GM23338 (cell line): ENCODE measurements at regions not wholly inside any gene's neighbourhood (a gene's known extent, or its start where the extent isn't known, plus 50 kb on each side); places are given as distances from the start of the nearest gene placed in this dataset.

Experiments
- ATAC-seq: fragments of 200-7000 bp; cut with Tn5 transposase; 3 replicates; pipeline ENCODE4 v1.9.1; 2020
- DNase-seq: peaks from one replicate; pipeline ENCODE4 v3.0.0-alpha.2; 2015; ENCODE audit warnings: low spot score
- H2AFZ ChIP-seq: fragments of 200-600 bp; sonication (generic); 2 replicates; pipeline ENCODE4 v1.8.0; 2016; ENCODE audit warnings: antibody characterized with exemption, mild to moderate bottlenecking, moderate library complexity
- H3F3A ChIP-seq: fragments of 200-600 bp; sonication (generic); replicated peaks from 2 replicates; pipeline ENCODE4 v1.8.0; 2017; ENCODE audit warnings: antibody characterized with exemption, mixed run types, low read depth
- H3K27ac ChIP-seq: fragments of 200-600 bp; sonication (generic); 2 replicates; pipeline ENCODE4 v1.6.1; 2016; ENCODE audit warnings: low read depth
- H3K27me3 ChIP-seq: fragments of 200-600 bp; sonication (generic); 2 replicates; pipeline ENCODE4 v1.8.0; 2016; ENCODE audit warnings: mild to moderate bottlenecking, mixed run types, moderate library complexity; ENCODE audit not compliant: insufficient read depth
- H3K36me3 ChIP-seq: fragments of 200-600 bp; sonication (generic); 2 replicates; pipeline ENCODE4 v1.8.0; 2016; ENCODE audit warnings: mild to moderate bottlenecking; ENCODE audit not compliant: insufficient read depth
- H3K4me1 ChIP-seq: fragments of 200-600 bp; sonication (generic); 2 replicates; pipeline ENCODE4 v1.8.0; 2016; ENCODE audit warnings: mild to moderate bottlenecking, moderate library complexity; ENCODE audit not compliant: insufficient read depth
- H3K4me2 ChIP-seq: fragments of 200-600 bp; sonication (generic); 2 replicates; pipeline ENCODE4 v1.7.1; 2017; ENCODE audit warnings: mixed run types
- H3K4me3 ChIP-seq: fragments of 200-600 bp; sonication (generic); 2 replicates; pipeline ENCODE4 v1.6.1; 2016; ENCODE audit warnings: mixed run types
- H3K79me2 ChIP-seq: fragments of 200-600 bp; sonication (generic); replicated peaks from 2 replicates; pipeline ENCODE4 v1.8.0; 2017; ENCODE audit warnings: mild to moderate bottlenecking; ENCODE audit not compliant: insufficient read depth
- H3K9me2 ChIP-seq: fragments of 200-600 bp; sonication (generic); 2 replicates; pipeline ENCODE4 v1.8.0; 2017; ENCODE audit not compliant: insufficient read depth
- H4K20me1 ChIP-seq: fragments of 200-600 bp; sonication (generic); replicated peaks from 2 replicates; pipeline ENCODE4 v1.8.0; 2017; ENCODE audit warnings: mild to moderate bottlenecking; ENCODE audit not compliant: insufficient read depth
- H3K27ac Mint-ChIP-seq: 2 replicates; pipeline ENCODE4 v1.8.0; 2020; ENCODE audit warnings: inconsistent platforms, mild to moderate bottlenecking, moderate library complexity, mixed read lengths
- H3K27me3 Mint-ChIP-seq: 3 replicates; pipeline ENCODE4 v1.8.0; 2022; ENCODE audit warnings: low read depth, mild to moderate bottlenecking, moderate library complexity, mixed read lengths, inconsistent platforms; ENCODE audit not compliant: insufficient read depth, poor library complexity
- H3K36me3 Mint-ChIP-seq: 3 replicates; pipeline ENCODE4 v1.8.0; 2021; ENCODE audit warnings: low read depth, mild to moderate bottlenecking, inconsistent platforms, moderate library complexity, mixed read lengths
- H3K4me1 Mint-ChIP-seq: 3 replicates; pipeline ENCODE4 v1.8.0; 2020; ENCODE audit warnings: mild to moderate bottlenecking, inconsistent platforms, mixed read lengths
- H3K4me3 Mint-ChIP-seq: 3 replicates; pipeline ENCODE4 v1.8.0; 2021; ENCODE audit warnings: moderate library complexity, mild to moderate bottlenecking, inconsistent platforms, mixed read lengths
- H3K9me3 Mint-ChIP-seq: 3 replicates; pipeline ENCODE4 v1.8.0; 2020; ENCODE audit warnings: moderate library complexity, mild to moderate bottlenecking, inconsistent platforms, mixed read lengths
- CREB1 ChIP-seq: fragments of 250-450 bp; sonication (Bioruptor Pico); IDR thresholded peaks from 2 replicates; pipeline ENCODE4 v1.5.0; 2020; ENCODE audit warnings: low read depth, mild to moderate bottlenecking, moderate library complexity
- CTCF ChIP-seq, 2 experiments: fragments of 200-600 bp in 1 of 2; sonication (generic) in 1 of 2; conservative IDR thresholded peaks; 2 replicates each; pipeline versions ENCODE4 v1.5.1 to v1.6.1; 2016 to 2017; ENCODE audit warnings: antibody characterized with exemption in 2 of 2, low read depth in 2 of 2, mild to moderate bottlenecking in 2 of 2, moderate library complexity in 1 of 2
- ETS1 ChIP-seq: IDR thresholded peaks from 2 replicates; pipeline ENCODE4 v1.6.1; 2016; ENCODE audit warnings: antibody characterized with exemption
- EZH2phosphoT487 ChIP-seq: fragments of 200-600 bp; sonication (generic); IDR thresholded peaks from one replicate; pipeline ENCODE4 v1.8.1; 2018; ENCODE audit warnings: antibody characterized with exemption; ENCODE audit not compliant: unreplicated experiment
- NANOG ChIP-seq: IDR thresholded peaks from 2 replicates; pipeline ENCODE4 v1.6.1; 2016; ENCODE audit warnings: antibody characterized with exemption, borderline replicate concordance
- POLR2AphosphoS5 ChIP-seq: IDR thresholded peaks from 2 replicates; pipeline ENCODE4 v1.6.1; 2016; ENCODE audit warnings: antibody characterized with exemption, low read depth
- ZNF114 ChIP-seq: fragments of 250-450 bp; sonication (Bioruptor Pico); IDR thresholded peaks from 2 replicates; pipeline ENCODE4 v1.5.0; 2020; ENCODE audit warnings: mild to moderate bottlenecking, moderate library complexity
- ZNF462 ChIP-seq: fragments of 250-450 bp; sonication (Bioruptor Pico); IDR thresholded peaks from 2 replicates; pipeline ENCODE4 v1.5.0; 2020; ENCODE audit warnings: mild to moderate bottlenecking, moderate library complexity

DNA sequence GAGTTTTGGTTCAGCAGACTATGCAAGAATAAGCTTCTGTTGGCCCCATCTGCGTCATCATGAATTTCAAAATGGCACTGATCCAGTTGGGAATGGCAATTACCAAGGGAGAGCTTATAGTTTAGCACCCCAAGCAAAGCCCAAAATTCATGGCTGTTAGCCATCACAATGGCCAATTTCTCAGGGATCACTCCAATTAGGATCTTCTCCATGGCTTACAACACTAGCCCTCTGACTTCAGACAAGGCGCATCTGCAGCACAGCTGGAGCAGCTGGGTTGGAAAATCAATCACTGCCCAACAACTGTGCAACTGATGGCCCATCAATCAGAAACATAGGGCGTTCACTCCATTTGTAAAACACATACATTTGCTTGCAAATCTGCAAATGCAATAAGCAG is 273.6 kb downstream of the SRBD1 start:
- H3K4me1 ChIP-seq: no peaks in the 10 kb centered on the region; the same call in 1 of the 2 replicates
- no peak overlapping the region for H2AFZ ChIP-seq
- H3K27me3 Mint-ChIP-seq: no peaks in the 10 kb centered on the region
- no peak overlapping the region for H3K4me2 ChIP-seq
- no peaks in the 10 kb centered on the region for H3F3A ChIP-seq
- no peaks in the 10 kb centered on the region for H3K27me3 ChIP-seq
- no peak overlapping the region for H3K4me3 Mint-ChIP-seq
- no peak for DNase-seq
- H4K20me1 ChIP-seq: no peaks in the 10 kb centered on the region
- TF ChIP-seq CREB1 (CRISPR knock-in tag) (no peak), NANOG (no peak), ZNF462 (CRISPR knock-in tag) (no peak), EZH2phosphoT487 (no peak), CTCF (conservative IDR thresholded peaks at IDR 0.05; ENCODE audit: low read depth in 2 of 2) (no peak), ETS1 (no peak), ZNF114 (CRISPR knock-in tag) (no peak), POLR2AphosphoS5 (no peak)
- no peak for ATAC-seq
- H3K9me2 ChIP-seq: peaks cover 27% of the 10 kb centered on the region
- H3K79me2 ChIP-seq: no peaks in the 10 kb centered on the region
- H3K9me3 Mint-ChIP-seq: no peaks in the 10 kb centered on the region
- H3K27ac Mint-ChIP-seq: no peak overlapping the region
- no peak overlapping the region for H3K4me3 ChIP-seq
- peaks cover 12% of the 10 kb centered on the region for H3K4me1 Mint-ChIP-seq
- H3K27ac ChIP-seq: no peak overlapping the region
- no peaks in the 10 kb centered on the region; the same call in 2 of the 3 replicates for H3K36me3 Mint-ChIP-seq
- H3K36me3 ChIP-seq: no peaks in the 10 kb centered on the region; the same call in 1 of the 2 replicates
